ENCODE measurements at regions not wholly inside any gene's neighbourhood (a gene's known extent, or its start where the extent isn't known, plus 50 kb on each side); places are given as distances from the start of the nearest gene placed in this dataset.

GRCh38 chr21:28811860-28812259 lies 180.8 kb downstream of the LTN1 start:
- Histone ChIP-seq H4K20me1 (replicated peaks; ENCODE audit: control insufficient read depth, extremely low read depth, insufficient read depth, low read length) (no peaks in the 10 kb centered on the region), H3K4me3 (replicated peaks in 1 of 3; ENCODE audit: insufficient read depth in 1 of 3, low read depth in 1 of 3, low read length in 3 of 3) (no peak overlapping the region), H3K79me2 (ENCODE audit: control insufficient read depth, insufficient read depth, low read length) (no peaks in the 10 kb centered on the region), H3K27me3 (ENCODE audit: control insufficient read depth in 2 of 2, insufficient read depth in 2 of 2, low read length in 2 of 2) (no peaks in the 10 kb centered on the region), H3K36me3 (ENCODE audit: control insufficient read depth in 2 of 2, extremely low read depth in 1 of 2, insufficient read depth in 2 of 2, low read length in 2 of 2) (no peaks in the 10 kb centered on the region), H3K27ac (ENCODE audit: insufficient read depth, low read depth, low read length) (no peak overlapping the region), H3K9me3 (replicated peaks; ENCODE audit: control insufficient read depth, insufficient read depth, low read length) (no peaks in the 10 kb centered on the region), H3K9ac (replicated peaks; ENCODE audit: extremely low read depth, insufficient read depth, low read length) (no peak overlapping the region), H3K9me1 (replicated peaks; ENCODE audit: control insufficient read depth, extremely low read depth, insufficient read depth, low read length) (no peaks in the 10 kb centered on the region), H2AFZ (ENCODE audit: low read depth, low read length) (no peak overlapping the region), H3K4me2 (ENCODE audit: insufficient read depth, low read length) (no peak overlapping the region), H3K4me1 (ENCODE audit: control insufficient read depth, extremely low read depth, insufficient read depth, low read length) (no peaks in the 10 kb centered on the region)
- no peak for FAIRE-seq
- no peak for DNase-seq (ENCODE audit: low read depth, low spot score)
- BruUV-seq (replicated peaks), result no TSS peak
- intact Hi-C loops (cut with micrococcal nuclease), result no loop called here
- TF ChIP-seq MYC (IDR thresholded peaks at IDR 0.05; ENCODE audit: low read depth, low read length) (no peak), FOS (IDR thresholded peaks at IDR 0.05; ENCODE audit: borderline replicate concordance, insufficient read depth, low read length) (no peak), POLR2A (IDR thresholded peaks at IDR 0.05; ENCODE audit: low read depth, low read length) (no peak), CTCF (IDR thresholded peaks at IDR 0.05; ENCODE audit: extremely low read depth in 1 of 2, insufficient read depth in 1 of 2, low read depth in 1 of 2, low read length in 2 of 2) (no peak), EZH2 (IDR thresholded peaks at IDR 0.05; ENCODE audit: borderline replicate concordance, low read depth, low read length, severe bottlenecking) (no peak), GATA2 (IDR thresholded peaks at IDR 0.05; ENCODE audit: insufficient read depth, insufficient read length, low read depth, low read length) (no peak), JUN (IDR thresholded peaks at IDR 0.05; ENCODE audit: borderline replicate concordance, insufficient read depth, insufficient read length, low read depth) (no peak), POLR2AphosphoS5 (IDR thresholded peaks at IDR 0.05; ENCODE audit: insufficient read depth, low read depth, low read length) (no peak), MAX (IDR thresholded peaks at IDR 0.05; ENCODE audit: insufficient read depth, insufficient read length) (no peak)
- dilution Hi-C loops (cut with MboI; ENCODE audit: extremely low pct_ligation_motif_present, low sequenced_read_pairs), result no loop called here
- ChIA-PET POLR2A (no interaction called here), CTCF (no interaction called here)
